ENCODE measurements at regions not wholly inside any gene's neighbourhood (a gene's known extent, or its start where the extent isn't known, plus 50 kb on each side); places are given as distances from the start of the nearest gene placed in this dataset.

DNA sequence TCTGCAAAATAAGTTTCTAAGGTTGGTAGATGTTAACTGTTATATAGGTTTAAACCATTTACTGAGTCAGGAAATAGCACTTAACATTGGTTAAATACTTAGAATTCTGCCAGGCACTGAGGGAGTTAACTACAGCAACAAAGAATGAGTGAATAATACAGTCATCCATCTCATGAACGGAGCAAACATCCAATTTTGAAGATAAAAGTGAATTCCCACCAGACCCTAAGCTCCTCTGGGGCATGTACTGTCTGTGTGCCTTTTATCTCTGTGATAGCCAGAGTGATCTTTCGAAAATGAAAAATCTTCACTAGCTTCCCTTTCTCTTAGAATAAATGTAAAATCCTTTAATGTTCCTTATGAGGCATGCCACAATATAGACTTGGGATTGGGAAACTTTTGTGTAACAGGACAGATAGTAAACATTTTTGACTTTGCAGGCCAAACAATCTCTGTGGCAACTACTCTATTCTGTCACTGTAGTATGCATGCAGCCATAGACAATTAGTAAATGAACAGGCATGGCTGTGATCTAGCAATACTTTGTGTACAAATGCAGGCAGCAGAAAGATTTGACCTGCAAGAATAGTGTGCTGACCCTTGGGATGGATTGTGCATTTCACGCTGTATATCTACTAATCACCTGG lies 294.5 kb upstream of the LMCD1 start:
- CTCF ChIA-PET, result interaction anchor here (1.3 kb wide), 1 partner anchor 33 kb away, joined by 4 read pairs; no protein-coding TSS in a partner anchor

More for the DNA sequence above, 294.5 kb upstream of the LMCD1 start:
- Histone ChIP-seq H3K36me3 (ENCODE audit: control insufficient read depth in 2 of 2, extremely low read depth in 1 of 2, insufficient read depth in 2 of 2, low read length in 2 of 2) (no peaks in the 10 kb centered on the region), H3K9me3 (replicated peaks; ENCODE audit: control insufficient read depth, insufficient read depth, low read length) (no peaks in the 10 kb centered on the region), H3K4me3 (replicated peaks in 1 of 3; ENCODE audit: insufficient read depth in 1 of 3, low read depth in 1 of 3, low read length in 3 of 3) (no peak overlapping the region), H3K27ac (ENCODE audit: insufficient read depth, low read depth, low read length) (no peak overlapping the region), H3K4me1 (ENCODE audit: control insufficient read depth, extremely low read depth, insufficient read depth, low read length) (no peaks in the 10 kb centered on the region), H4K20me1 (replicated peaks; ENCODE audit: control insufficient read depth, extremely low read depth, insufficient read depth, low read length) (no peaks in the 10 kb centered on the region), H3K79me2 (ENCODE audit: control insufficient read depth, insufficient read depth, low read length) (no peaks in the 10 kb centered on the region), H3K4me2 (ENCODE audit: insufficient read depth, low read length) (no peak overlapping the region), H3K9ac (replicated peaks; ENCODE audit: extremely low read depth, insufficient read depth, low read length) (no peak overlapping the region), H3K9me1 (replicated peaks; ENCODE audit: control insufficient read depth, extremely low read depth, insufficient read depth, low read length) (no peaks in the 10 kb centered on the region), H3K27me3 (ENCODE audit: control insufficient read depth in 2 of 2, insufficient read depth in 2 of 2, low read length in 2 of 2) (no peaks in the 10 kb centered on the region), H2AFZ (ENCODE audit: low read depth, low read length) (no peak overlapping the region)
- no peak for FAIRE-seq
- dilution Hi-C loops (cut with MboI; ENCODE audit: extremely low pct_ligation_motif_present, low sequenced_read_pairs), result no loop called here
- intact Hi-C loops (cut with micrococcal nuclease), result no loop called here
- BruUV-seq (replicated peaks), result no TSS peak
- no peak for DNase-seq (ENCODE audit: low read depth, low spot score)
- POLR2A ChIA-PET, result no interaction called here
- no peak for TF ChIP-seq GATA2 (IDR thresholded peaks at IDR 0.05; ENCODE audit: insufficient read depth, insufficient read length, low read depth, low read length)
- no peak for TF ChIP-seq FOS (IDR thresholded peaks at IDR 0.05; ENCODE audit: borderline replicate concordance, insufficient read depth, low read length)
- TF ChIP-seq, protein P1, sequence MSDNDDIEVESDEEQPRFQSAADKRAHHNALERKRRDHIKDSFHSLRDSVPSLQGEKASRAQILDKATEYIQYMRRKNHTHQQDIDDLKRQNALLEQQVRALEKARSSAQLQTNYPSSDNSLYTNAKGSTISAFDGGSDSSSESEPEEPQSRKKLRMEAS (IDR thresholded peaks at IDR 0.05; ENCODE audit: insufficient read depth, insufficient read length), result no peak
- no peak for TF ChIP-seq MYC (IDR thresholded peaks at IDR 0.05; ENCODE audit: low read depth, low read length)
- no peak for TF ChIP-seq EZH2 (IDR thresholded peaks at IDR 0.05; ENCODE audit: borderline replicate concordance, low read depth, low read length, severe bottlenecking)
- TF ChIP-seq JUN (IDR thresholded peaks at IDR 0.05; ENCODE audit: borderline replicate concordance, insufficient read depth, insufficient read length, low read depth), result no peak
- no peak for TF ChIP-seq POLR2AphosphoS5 (IDR thresholded peaks at IDR 0.05; ENCODE audit: insufficient read depth, low read depth, low read length)
- TF ChIP-seq, protein P2, sequence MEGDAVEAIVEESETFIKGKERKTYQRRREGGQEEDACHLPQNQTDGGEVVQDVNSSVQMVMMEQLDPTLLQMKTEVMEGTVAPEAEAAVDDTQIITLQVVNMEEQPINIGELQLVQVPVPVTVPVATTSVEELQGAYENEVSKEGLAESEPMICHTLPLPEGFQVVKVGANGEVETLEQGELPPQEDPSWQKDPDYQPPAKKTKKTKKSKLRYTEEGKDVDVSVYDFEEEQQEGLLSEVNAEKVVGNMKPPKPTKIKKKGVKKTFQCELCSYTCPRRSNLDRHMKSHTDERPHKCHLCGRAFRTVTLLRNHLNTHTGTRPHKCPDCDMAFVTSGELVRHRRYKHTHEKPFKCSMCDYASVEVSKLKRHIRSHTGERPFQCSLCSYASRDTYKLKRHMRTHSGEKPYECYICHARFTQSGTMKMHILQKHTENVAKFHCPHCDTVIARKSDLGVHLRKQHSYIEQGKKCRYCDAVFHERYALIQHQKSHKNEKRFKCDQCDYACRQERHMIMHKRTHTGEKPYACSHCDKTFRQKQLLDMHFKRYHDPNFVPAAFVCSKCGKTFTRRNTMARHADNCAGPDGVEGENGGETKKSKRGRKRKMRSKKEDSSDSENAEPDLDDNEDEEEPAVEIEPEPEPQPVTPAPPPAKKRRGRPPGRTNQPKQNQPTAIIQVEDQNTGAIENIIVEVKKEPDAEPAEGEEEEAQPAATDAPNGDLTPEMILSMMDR (IDR thresholded peaks at IDR 0.05; ENCODE audit: extremely low read depth in 1 of 2, insufficient read depth in 1 of 2, low read depth in 1 of 2, low read length in 2 of 2), result no peak
- no peak for TF ChIP-seq POLR2A (IDR thresholded peaks at IDR 0.05; ENCODE audit: low read depth, low read length)

Data from endothelial cell of umbilical vein (primary cell).